Mesothelial cell of epicardium (in vitro differentiated cells): ENCODE measurements at regions not wholly inside any gene's neighbourhood (a gene's known extent, or its start where the extent isn't known, plus 50 kb on each side); places are given as distances from the start of the nearest gene placed in this dataset.

Source experiments
- DNase-seq, 2 experiments: peaks; one replicate each; pipeline ENCODE4 v3.0.0; 2021; ENCODE audit warnings: low spot score in 2 of 2; ENCODE audit not compliant: unreplicated experiment in 2 of 2
- H3K27ac Mint-ChIP-seq: 2 replicates; pipeline ENCODE4 v1.8.0; 2021; ENCODE audit warnings: mixed read lengths
- H3K27me3 Mint-ChIP-seq: 2 replicates; pipeline ENCODE4 v1.8.0; 2021; ENCODE audit warnings: low read depth, mixed read lengths
- H3K36me3 Mint-ChIP-seq: 2 replicates; pipeline ENCODE4 v1.8.0; 2021; ENCODE audit warnings: mixed read lengths
- H3K4me1 Mint-ChIP-seq: 2 replicates; pipeline ENCODE4 v1.8.0; 2021; ENCODE audit warnings: mixed read lengths
- H3K4me3 Mint-ChIP-seq: 2 replicates; pipeline ENCODE4 v1.8.0; 2021; ENCODE audit warnings: mild to moderate bottlenecking, moderate library complexity, mixed read lengths
- H3K9me3 Mint-ChIP-seq: 2 replicates; pipeline ENCODE4 v1.8.0; 2021; ENCODE audit warnings: mixed read lengths
- TF ChIP-seq, protein P1 (sequence below): fragments of 200-600 bp; sonication (generic); IDR thresholded peaks from one replicate; pipeline ENCODE4 v1.5.0; 2021; ENCODE audit warnings: antibody characterized with exemption; ENCODE audit not compliant: unreplicated experiment

DNA sequence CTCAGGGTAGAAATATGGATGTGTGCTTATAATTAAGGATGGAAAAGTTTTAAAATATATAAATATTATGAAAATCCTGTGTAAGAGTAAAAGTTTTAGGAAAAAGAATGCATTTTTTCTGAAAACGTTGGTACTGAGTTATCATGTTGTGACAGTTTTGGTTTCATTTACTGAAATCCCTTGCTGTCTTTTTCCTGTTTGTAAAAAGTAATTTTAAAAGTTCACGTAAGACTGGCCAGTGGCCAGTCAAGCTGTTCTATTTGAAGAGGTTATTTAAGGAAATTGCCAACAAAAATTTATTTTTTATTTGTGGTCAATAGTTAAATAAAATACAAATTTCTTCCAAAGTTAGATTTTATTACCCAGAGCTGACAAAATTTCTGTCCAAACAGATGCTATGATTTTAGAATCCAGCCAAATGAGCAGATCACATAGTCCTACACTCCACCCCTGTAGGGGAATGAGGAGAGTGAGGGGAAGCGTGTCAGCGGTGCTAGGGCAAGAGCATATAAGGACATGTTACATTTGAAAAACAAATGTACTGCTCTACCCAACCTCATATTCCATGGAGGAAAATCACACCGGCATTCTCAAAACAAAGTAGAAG, 297.8 kb upstream of the TFPI start:
- H3K9me3 Mint-ChIP-seq: no peaks in the 10 kb centered on the region
- no peaks in the 10 kb centered on the region for H3K27me3 Mint-ChIP-seq
- no peaks in the 10 kb centered on the region for H3K4me1 Mint-ChIP-seq
- H3K36me3 Mint-ChIP-seq: no peaks in the 10 kb centered on the region
- no peak overlapping the region for H3K27ac Mint-ChIP-seq
- no peak overlapping the region for H3K4me3 Mint-ChIP-seq
- DNase-seq: no peak
- TF ChIP-seq, protein P1, sequence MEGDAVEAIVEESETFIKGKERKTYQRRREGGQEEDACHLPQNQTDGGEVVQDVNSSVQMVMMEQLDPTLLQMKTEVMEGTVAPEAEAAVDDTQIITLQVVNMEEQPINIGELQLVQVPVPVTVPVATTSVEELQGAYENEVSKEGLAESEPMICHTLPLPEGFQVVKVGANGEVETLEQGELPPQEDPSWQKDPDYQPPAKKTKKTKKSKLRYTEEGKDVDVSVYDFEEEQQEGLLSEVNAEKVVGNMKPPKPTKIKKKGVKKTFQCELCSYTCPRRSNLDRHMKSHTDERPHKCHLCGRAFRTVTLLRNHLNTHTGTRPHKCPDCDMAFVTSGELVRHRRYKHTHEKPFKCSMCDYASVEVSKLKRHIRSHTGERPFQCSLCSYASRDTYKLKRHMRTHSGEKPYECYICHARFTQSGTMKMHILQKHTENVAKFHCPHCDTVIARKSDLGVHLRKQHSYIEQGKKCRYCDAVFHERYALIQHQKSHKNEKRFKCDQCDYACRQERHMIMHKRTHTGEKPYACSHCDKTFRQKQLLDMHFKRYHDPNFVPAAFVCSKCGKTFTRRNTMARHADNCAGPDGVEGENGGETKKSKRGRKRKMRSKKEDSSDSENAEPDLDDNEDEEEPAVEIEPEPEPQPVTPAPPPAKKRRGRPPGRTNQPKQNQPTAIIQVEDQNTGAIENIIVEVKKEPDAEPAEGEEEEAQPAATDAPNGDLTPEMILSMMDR: no peak

- no peak overlapping the region for H3K4me3 Mint-ChIP-seq
- H3K4me1 Mint-ChIP-seq: peaks cover 7% of the 10 kb centered on the region
Observed at GRCh38 chr2:187853381-187853791, 299.2 kb upstream of the TFPI start.

DNA sequence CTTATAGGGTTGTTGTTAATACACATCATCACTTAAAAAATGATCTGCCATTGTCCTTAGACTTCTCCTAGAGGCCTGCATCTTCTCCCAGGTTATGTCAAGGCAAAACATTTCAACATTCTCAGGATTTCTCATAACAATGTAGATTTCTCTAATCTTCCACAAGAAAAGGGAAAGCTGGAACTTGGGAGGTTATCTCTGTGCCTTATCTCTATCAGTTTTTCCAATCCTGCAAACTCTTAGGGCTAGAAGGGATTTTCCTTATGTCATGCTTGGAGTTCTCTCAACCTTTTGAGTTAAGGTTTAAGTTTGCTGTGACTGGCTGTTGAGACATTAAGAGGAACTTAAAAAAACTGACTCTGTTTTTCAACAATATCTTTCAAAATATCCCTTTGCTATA, 300.6 kb upstream of the TFPI start:
- Mint-ChIP-seq H3K4me1 (peaks cover 9% of the 10 kb centered on the region), H3K27ac (no peak overlapping the region), H3K36me3 (no peaks in the 10 kb centered on the region)

More at GRCh38 chr2:187853381-187853791, 299.2 kb upstream of the TFPI start:
- Mint-ChIP-seq H3K9me3 (no peaks in the 10 kb centered on the region), H3K27me3 (no peaks in the 10 kb centered on the region), H3K27ac (no peak overlapping the region), H3K36me3 (no peaks in the 10 kb centered on the region)
- TF ChIP-seq, protein P1: no peak
- DNase-seq: no peak

GRCh38 chr2:187855689-187856088, 301.5 kb upstream of the TFPI start:
- Mint-ChIP-seq H3K4me1 (peaks cover 11% of the 10 kb centered on the region), H3K27me3 (no peaks in the 10 kb centered on the region), H3K4me3 (no peak overlapping the region), H3K27ac (no peak overlapping the region), H3K9me3 (no peaks in the 10 kb centered on the region), H3K36me3 (no peaks in the 10 kb centered on the region)
- DNase-seq: no peak
- TF ChIP-seq, protein P1: no peak

More for the DNA sequence above, 300.6 kb upstream of the TFPI start:
- TF ChIP-seq, protein P1: no peak
- DNase-seq: no peak
- H3K27me3 Mint-ChIP-seq: no peaks in the 10 kb centered on the region
- no peak overlapping the region for H3K4me3 Mint-ChIP-seq
- no peaks in the 10 kb centered on the region for H3K9me3 Mint-ChIP-seq

GRCh38 chr2:187857826-187858225, 303.6 kb upstream of the TFPI start:
- H3K27ac Mint-ChIP-seq: no peak overlapping the region
- H3K36me3 Mint-ChIP-seq: no peaks in the 10 kb centered on the region
- H3K9me3 Mint-ChIP-seq: no peaks in the 10 kb centered on the region
- DNase-seq: no peak
- peaks cover 21% of the 10 kb centered on the region for H3K4me1 Mint-ChIP-seq
- H3K4me3 Mint-ChIP-seq: no peak overlapping the region
- H3K27me3 Mint-ChIP-seq: no peaks in the 10 kb centered on the region
- TF ChIP-seq, protein P1: no peak

- TF ChIP-seq, protein P1: no peak
- H3K4me1 Mint-ChIP-seq: peaks cover 29% of the 10 kb centered on the region
- peaks cover 9% of the 10 kb centered on the region for H3K36me3 Mint-ChIP-seq
- peaks cover 16% of the 10 kb centered on the region for H3K9me3 Mint-ChIP-seq
- H3K27me3 Mint-ChIP-seq: no peaks in the 10 kb centered on the region
- DNase-seq: no peak
- H3K27ac Mint-ChIP-seq: no peak overlapping the region
- H3K4me3 Mint-ChIP-seq: no peak overlapping the region
Observed at GRCh38 chr2:187862715-187863114, 308.5 kb upstream of the TFPI start.
